NCI-H2029 (cell line): ENCODE measurements at regions not wholly inside any gene's neighbourhood (a gene's known extent, or its start where the extent isn't known, plus 50 kb on each side); places are given as distances from the start of the nearest gene placed in this dataset.

Source experiments
- DNase-seq: peaks from one replicate; lab custom pipeline; 2025; lab: John Stamatoyannopoulos, UW

DNA sequence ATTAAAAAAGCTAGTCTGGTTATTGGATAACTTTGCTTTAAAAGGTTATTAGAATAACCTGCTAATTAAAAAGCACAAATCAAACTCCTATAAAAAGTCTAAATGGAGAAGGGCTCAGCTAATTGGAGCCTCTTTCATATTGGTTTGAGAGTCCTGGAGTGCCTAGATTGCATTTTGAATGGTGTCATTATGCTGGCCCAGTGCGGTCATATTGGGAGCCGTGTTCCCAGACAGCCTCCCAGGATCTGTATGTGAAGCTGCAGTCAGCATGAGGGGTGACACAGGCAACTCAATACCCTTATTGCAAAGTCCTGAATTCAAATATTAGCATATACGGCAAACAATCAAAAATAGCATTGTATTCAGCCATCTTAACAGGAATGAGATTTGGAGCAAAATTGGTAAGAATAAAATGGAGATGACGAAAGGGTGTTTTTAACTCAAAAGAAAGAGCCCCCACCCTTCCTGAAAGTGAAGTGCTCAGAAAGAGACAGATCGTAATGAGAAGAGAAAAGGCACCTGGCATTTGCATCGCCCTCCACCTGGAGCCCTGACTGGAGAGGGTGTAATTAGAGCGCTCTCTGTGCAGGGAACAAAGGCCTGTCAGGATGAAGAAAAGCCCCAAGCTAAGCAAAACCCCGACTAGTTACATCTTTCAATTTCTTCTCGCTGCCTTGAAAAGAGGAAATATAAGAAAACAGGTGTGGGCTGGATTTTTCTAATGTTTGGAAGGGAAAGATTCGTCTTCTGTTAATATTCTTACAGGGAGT is 621.0 kb upstream of the ADAMTS16 start:
- no peak for DNase-seq

DNA sequence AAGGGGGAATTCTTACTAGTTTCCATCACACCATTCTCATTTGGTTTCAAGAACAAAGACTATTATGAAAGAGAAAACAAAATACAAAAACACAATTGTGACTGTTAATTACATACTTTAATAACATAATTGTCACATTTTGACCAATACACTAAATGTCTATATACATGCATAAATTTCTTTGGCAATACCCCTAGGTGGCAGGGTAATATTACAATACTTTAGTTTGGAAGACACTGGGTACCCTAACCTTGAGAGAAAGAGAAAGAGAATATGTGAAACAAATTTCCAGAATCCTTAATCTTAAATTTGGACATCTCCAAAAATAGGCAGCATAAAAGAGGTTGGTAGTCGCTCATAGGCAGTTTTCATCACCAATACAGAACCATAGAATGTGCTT is 619.6 kb upstream of the ADAMTS16 start:
- no peak for DNase-seq

DNA sequence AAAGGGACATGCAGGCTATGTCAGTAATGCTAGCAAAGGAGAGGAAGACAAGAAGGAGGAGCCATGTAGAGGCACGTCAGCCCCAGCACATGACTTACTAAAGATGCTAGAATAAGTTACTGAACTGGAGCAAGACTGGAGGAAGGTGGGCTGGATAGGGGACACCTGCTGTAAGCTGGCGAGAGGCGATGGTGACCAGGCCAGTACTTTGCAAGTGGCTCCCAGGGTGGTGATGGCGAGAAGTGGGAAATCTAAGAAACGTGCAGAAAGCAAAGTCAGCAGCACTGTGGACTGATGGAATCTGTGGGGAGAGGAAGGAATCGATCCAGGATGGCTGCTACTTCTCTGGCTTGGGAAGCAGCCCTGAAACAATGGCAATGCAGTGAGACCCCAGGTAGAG is 617.1 kb upstream of the ADAMTS16 start:
- DNase-seq: no peak

DNA sequence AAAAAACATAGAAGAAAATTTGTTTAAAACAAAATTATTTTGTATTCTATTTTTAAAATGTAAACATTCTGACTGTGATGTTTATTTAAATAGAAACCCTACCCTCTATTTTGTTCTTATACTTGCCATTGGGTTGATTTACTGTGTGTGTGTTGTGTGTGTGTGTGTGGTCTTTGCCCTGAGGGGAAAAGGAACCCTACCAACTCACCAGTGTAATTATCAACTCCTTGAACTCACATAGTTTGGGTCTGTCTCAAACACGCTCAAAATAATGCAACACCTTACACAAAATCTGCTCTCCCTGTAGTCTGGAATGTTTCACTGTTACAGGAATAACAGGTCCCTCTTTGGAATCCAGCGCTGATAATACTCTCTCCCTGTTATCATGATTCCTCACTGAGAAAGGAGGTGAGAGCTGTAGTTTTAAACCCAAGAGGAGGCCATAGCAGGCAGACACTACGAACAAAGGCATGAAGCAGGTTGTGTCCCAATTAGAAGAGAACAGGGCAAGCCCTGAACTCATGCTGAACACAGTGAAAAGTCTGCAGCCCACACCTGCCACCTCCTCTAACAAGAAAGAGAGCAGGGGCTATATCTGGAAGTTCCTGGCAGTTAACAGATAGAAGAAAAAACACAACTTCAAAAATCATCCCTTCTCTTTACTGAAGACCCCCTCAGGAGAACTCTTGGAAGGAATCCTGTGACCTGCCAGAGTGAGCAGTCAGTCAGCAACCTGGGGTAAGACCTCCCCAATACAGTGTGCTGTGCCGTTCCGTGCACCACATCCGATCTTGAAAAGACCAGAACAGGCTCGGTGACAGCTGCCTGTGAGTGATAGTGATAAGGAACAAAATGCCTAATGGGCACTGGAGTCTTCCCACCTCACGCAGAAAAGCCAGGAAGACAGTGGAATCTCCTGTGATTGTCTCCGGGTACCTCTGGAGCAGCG is 608.1 kb upstream of the ADAMTS16 start:
- no peak for DNase-seq

GRCh38 chr5:4532705-4533080 is 607.4 kb upstream of the ADAMTS16 start:
- DNase-seq: no peak

DNA sequence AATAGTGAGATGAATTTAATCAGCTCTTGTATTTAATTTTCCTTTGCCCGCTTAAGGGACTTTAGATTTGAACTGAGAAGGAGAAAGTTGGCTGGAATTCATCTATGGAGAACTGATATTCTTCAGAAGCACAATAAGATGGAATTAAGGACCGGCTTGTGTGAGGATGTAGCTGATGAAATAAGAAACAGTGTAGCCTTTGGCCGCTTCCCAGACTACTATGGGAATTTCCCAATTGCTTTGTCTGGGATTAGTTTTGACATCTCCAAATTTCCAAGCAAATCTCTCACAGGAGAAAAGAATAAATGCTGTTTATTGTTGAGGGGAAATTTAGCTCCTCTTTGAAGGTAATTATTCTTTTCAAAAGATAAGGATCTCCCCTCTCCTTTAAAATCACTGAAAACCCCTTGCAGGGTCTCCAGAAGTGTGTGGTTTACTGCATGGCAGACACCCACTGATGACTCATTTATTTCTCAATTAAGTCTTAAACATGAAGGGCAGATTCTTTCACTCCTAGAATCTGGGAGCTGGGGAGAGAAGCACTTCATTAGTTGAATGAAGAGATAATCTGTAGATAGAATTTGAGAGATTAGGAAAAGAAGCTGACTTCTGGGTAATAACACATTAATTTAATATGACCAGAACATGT is 606.5 kb upstream of the ADAMTS16 start:
- DNase-seq: no peak

DNA sequence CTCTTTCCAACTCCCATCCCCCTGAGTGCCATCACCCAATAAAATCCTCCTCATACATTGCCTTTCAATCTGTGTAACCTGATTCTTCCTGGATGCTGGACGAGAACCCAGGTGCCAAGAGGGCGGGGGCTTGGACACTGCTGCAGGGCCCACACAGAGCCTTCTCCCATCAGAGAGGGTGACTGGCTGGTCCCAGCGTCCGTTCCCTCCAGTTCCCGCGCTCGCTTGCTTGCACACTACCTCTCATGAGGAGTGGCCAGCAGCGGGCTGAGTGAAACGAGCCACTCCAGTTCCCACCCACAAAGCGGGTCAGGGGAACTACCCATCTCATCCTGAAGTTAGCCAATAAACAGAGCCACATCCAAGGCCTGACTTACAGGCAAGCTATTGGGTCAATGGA is 602.6 kb upstream of the ADAMTS16 start:
- DNase-seq: no peak

DNA sequence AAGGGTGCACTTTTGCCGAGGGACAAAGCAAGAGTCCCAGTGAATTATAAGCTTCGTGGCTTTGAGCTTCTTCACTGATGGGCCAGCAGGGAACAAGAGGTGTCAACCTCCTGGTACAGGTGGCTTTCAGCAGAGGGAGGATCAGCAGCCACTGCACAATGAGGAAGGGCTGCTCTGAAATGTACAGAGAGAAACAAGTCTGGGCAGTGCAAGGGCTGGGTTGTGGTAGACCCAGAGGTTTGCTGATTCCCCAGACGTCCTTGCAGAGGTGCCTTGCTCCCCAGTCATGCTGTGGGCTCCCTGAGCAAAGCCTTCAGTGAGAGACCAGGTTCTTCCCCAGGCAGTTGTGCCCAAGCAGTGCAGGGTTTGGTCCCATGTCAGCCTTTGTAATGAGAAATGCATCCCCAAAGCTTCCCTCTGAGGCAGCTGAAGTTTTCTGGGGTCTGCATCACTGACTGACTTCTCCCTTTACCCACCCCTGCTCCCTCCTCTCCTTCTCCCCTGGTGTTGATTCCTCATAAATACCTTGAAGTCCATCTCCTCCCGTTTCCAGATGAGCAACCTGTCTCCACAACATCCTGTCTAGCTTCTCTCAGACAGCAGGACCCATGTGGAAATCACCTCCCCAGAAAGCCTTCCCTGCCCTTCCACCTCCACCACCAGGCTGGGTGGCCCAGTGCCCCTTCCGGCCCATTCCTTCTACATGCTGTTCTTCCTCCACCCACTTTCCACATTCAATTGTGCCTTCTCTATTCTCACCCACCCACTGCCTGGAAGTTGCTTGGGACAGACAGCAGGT is 599.6 kb upstream of the ADAMTS16 start:
- DNase-seq: no peak

- no peak for DNase-seq
These were observed 598.8 kb upstream of the ADAMTS16 start for GRCh38 chr5:4541334-4541733.

GRCh38 chr5:4542145-4542778 is 597.9 kb upstream of the ADAMTS16 start:
- DNase-seq: no peak

DNA sequence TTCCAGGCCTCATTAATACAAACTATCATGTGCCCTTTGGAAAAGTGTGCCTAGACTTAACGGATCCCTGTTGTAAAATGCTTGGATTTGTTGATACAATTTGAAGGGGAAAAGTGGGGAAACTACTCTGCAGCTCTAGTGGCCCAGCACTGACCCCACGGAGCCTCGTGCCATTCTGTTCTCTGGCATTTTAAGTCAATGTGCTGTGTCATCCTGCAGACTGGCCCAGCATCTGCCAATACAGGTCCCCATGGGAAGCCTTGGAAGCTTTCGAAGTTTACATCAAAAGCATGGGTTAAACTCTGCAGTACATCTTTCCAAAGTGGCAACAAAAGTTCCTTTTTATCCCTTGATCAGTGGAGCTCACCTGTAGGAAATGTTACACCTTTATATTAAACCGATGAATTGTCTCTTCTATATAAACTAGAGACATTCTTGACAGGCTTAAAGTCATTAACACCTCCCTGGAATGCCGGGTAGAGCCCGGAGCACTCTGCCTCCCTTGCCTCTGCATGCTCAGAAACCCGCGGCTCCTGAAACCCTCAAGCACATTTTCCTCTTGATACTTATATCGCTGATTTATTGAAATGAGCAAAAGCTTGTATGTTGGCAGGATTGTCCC is 596.0 kb upstream of the ADAMTS16 start:
- no peak for DNase-seq

GRCh38 chr5:4547547-4547946 is 592.6 kb upstream of the ADAMTS16 start:
- no peak for DNase-seq

GRCh38 chr5:4548341-4548740 is 591.8 kb upstream of the ADAMTS16 start:
- no peak for DNase-seq

DNA sequence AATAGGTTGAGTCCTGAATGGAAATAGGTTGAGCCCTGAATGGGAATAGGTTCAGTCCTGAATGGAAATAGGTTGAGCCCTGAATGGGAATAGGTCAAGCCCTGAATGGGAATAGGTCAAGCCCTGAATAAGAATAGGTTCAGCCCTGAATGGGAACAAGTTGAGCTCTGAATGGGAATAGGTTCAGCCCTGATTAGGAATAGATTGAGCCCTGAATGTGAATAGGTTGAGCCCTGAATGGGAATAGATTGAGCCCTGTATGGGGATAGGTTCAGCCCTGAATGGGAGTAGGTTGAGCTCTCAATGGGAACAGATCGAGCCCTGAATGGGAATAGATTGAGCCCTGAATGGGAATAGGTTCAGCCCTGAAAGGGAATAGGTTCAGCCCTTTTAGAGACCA is 590.8 kb upstream of the ADAMTS16 start:
- DNase-seq: no peak

GRCh38 chr5:4551034-4551433 is 589.1 kb upstream of the ADAMTS16 start:
- DNase-seq: no peak

GRCh38 chr5:4553130-4553529 is 587.0 kb upstream of the ADAMTS16 start:
- DNase-seq: no peak

DNA sequence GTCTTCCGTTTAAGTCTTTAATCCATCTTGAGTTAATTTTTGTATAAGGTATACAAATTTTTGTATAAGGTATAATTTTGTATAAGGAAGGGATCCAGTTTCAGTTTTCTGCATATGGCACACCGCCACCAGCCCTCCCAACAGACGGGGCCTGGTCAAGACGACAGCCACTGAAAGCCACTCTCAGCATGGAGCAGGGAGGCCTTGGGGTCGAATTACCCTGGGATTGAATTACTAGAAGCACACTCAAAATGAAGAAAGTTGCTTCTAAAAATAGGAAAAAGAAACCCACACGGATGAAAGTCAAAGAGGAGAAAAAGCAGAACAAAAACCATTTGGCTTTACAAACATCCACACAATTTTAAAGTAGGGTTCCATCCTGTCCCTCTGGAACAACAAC is 586.2 kb upstream of the ADAMTS16 start:
- peak; percentile 2 for DNase-seq

- DNase-seq: no peak
These were observed 584.3 kb upstream of the ADAMTS16 start for GRCh38 chr5:4555725-4556285.

DNA sequence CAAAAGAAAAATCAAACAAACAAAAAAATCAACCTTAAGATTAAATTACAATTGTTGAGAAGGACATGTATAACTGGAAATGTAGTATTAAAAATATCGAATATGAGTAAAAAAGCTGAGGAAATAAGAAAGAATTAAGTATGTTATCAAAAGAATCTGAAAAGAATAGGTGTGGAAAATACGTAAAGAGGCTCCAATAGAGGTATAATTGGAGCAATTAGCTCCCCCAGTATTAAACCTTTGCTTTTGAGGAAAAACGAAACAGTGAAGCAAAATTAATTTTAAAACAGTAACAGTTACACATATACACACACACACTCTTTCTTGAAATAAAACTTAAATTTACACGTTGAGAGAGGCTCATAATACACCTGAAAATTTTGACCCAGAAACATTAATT is 578.7 kb upstream of the ADAMTS16 start:
- DNase-seq: no peak

GRCh38 chr5:4563400-4563799 is 576.7 kb upstream of the ADAMTS16 start:
- DNase-seq: peak; percentile 26
